ENCODE measurements at regions not wholly inside any gene's neighbourhood (a gene's known extent, or its start where the extent isn't known, plus 50 kb on each side); places are given as distances from the start of the nearest gene placed in this dataset.

DNA sequence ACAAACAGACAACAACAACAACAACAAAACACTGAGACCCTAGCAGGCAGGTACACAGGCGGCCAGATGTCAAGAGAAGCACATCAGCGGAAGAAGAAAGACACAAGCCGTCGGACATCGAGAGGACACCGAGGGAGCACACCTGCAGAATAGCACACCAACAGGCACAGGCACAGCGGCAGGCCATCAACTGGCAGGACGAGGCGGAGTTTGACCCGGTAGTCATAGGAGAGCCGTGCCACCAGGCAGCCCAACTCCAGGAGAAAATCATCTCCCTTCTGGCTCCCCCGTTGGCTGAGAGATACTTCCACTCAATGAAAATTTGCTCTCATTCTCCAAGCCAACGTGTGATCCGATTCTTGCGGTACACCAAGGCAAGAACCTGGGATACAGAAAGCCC lies 352.1 kb upstream of the IZUMO3 start:
- Histone ChIP-seq H3K4me2 (ENCODE audit: low read depth, low read length) (no peak overlapping the region), H3K9me1 (ENCODE audit: insufficient read depth, low read length) (no peaks in the 10 kb centered on the region), H3K9me3 (ENCODE audit: control insufficient read depth, insufficient read depth, low read length) (peaks cover 3% of the 10 kb centered on the region; the same call in 1 of the 2 replicates), H3K79me1 (ENCODE audit: low read depth in 1 of 2, low read length in 2 of 2) (no peaks in the 10 kb centered on the region), H2AK9ac (replicated peaks; ENCODE audit: low read depth, low read length, poor library complexity) (no peak overlapping the region), H2BK5ac (ENCODE audit: low read depth, low read length, poor library complexity, severe bottlenecking) (no peak overlapping the region), H3K27ac (ENCODE audit: insufficient read depth, low read length) (no peak overlapping the region), H3K14ac (replicated peaks; ENCODE audit: low read depth, low read length) (no peak overlapping the region), H3K23ac (ENCODE audit: low read depth, low read length) (no peak overlapping the region), H4K8ac (ENCODE audit: low read depth in 2 of 2, low read length in 2 of 2) (no peak overlapping the region), H2BK20ac (ENCODE audit: low read depth, low read length) (no peak overlapping the region), H2BK120ac (ENCODE audit: low read depth, low read length) (no peak overlapping the region), H3K18ac (ENCODE audit: low read depth, low read length) (no peak overlapping the region), H4K91ac (ENCODE audit: insufficient read depth, low read depth, low read length) (no peak overlapping the region), H2AK5ac (ENCODE audit: low read depth, low read length) (no peak overlapping the region), H2AFZ (replicated peaks; ENCODE audit: low read length, poor library complexity) (no peak overlapping the region), H3K9ac (ENCODE audit: low read depth, low read length) (no peak overlapping the region), H4K5ac (ENCODE audit: low read depth, low read length) (no peak overlapping the region), H3K27me3 (ENCODE audit: control insufficient read depth, insufficient read depth, low read length) (no peaks in the 10 kb centered on the region), H3K36me3 (ENCODE audit: control insufficient read depth, insufficient read depth, low read length) (no peaks in the 10 kb centered on the region), H3K4ac (ENCODE audit: low read depth, low read length) (no peak overlapping the region), H3K56ac (ENCODE audit: extremely low read depth, insufficient read depth, low read length) (no peak overlapping the region), H2BK15ac (ENCODE audit: low read depth, low read length) (no peak overlapping the region), H3K4me3 (ENCODE audit: insufficient read depth, low read depth, low read length) (no peak overlapping the region), H4K20me1 (ENCODE audit: insufficient read depth, low read length) (no peaks in the 10 kb centered on the region), H3K4me1 (ENCODE audit: control insufficient read depth, insufficient read depth, low read length) (no peaks in the 10 kb centered on the region)
- no TSS peak for BruUV-seq (replicated peaks)
- WGBS, 2 experiments (ENCODE audit: extremely low coverage in 2 of 2, insufficient read length in 1 of 2): 77% methylated on average over 6 of the region's 15 CpGs; no CpG with 5 or more reads in 1 of the 2 experiments
- DNase-seq (no peak), ATAC-seq (ENCODE audit: low read depth) (no peak)
- in situ Hi-C loops (cut with MboI; ENCODE audit: low sequenced_read_pairs) (no loop called here), dilution Hi-C loops (cut with HindIII; ENCODE audit: low sequenced_read_pairs, unreplicated experiment) (no loop called here), intact Hi-C loops (cut with micrococcal nuclease) (no loop called here)
- POLR2A ChIA-PET (ENCODE audit: unreplicated experiment): no interaction called here
- TF ChIP-seq RCOR1 (IDR thresholded peaks at IDR 0.05; ENCODE audit: insufficient replicate concordance, low read length): no peak
- TF ChIP-seq, protein P1, sequence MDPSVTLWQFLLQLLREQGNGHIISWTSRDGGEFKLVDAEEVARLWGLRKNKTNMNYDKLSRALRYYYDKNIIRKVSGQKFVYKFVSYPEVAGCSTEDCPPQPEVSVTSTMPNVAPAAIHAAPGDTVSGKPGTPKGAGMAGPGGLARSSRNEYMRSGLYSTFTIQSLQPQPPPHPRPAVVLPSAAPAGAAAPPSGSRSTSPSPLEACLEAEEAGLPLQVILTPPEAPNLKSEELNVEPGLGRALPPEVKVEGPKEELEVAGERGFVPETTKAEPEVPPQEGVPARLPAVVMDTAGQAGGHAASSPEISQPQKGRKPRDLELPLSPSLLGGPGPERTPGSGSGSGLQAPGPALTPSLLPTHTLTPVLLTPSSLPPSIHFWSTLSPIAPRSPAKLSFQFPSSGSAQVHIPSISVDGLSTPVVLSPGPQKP (IDR thresholded peaks at IDR 0.05; ENCODE audit: borderline replicate concordance, low read depth, low read length): no peak
- TF ChIP-seq CHD1 (IDR thresholded peaks at IDR 0.05; ENCODE audit: low read depth, low read length): no peak
- no peak for TF ChIP-seq SMC3 (IDR thresholded peaks at IDR 0.05; ENCODE audit: low read depth, low read length)
- TF ChIP-seq, protein P2, sequence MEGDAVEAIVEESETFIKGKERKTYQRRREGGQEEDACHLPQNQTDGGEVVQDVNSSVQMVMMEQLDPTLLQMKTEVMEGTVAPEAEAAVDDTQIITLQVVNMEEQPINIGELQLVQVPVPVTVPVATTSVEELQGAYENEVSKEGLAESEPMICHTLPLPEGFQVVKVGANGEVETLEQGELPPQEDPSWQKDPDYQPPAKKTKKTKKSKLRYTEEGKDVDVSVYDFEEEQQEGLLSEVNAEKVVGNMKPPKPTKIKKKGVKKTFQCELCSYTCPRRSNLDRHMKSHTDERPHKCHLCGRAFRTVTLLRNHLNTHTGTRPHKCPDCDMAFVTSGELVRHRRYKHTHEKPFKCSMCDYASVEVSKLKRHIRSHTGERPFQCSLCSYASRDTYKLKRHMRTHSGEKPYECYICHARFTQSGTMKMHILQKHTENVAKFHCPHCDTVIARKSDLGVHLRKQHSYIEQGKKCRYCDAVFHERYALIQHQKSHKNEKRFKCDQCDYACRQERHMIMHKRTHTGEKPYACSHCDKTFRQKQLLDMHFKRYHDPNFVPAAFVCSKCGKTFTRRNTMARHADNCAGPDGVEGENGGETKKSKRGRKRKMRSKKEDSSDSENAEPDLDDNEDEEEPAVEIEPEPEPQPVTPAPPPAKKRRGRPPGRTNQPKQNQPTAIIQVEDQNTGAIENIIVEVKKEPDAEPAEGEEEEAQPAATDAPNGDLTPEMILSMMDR (conservative IDR thresholded peaks at IDR 0.05; ENCODE audit: low read depth, low read length): no peak
- no peak for TF ChIP-seq CEBPB (IDR thresholded peaks at IDR 0.05; ENCODE audit: low read depth, low read length)
- no peak for TF ChIP-seq RFX5 (IDR thresholded peaks at IDR 0.05; ENCODE audit: low read depth, low read length)
- no peak for TF ChIP-seq FOS (IDR thresholded peaks at IDR 0.05; ENCODE audit: low read depth, low read length)
- no peak for TF ChIP-seq POLR2A (IDR thresholded peaks at IDR 0.05; ENCODE audit: low read depth, low read length)
- no peak for TF ChIP-seq MAZ (IDR thresholded peaks at IDR 0.05; ENCODE audit: borderline replicate concordance, low read depth, low read length)
- TF ChIP-seq MXI1 (IDR thresholded peaks at IDR 0.05; ENCODE audit: borderline replicate concordance, low read depth, low read length): no peak
- TF ChIP-seq BHLHE40 (IDR thresholded peaks at IDR 0.05; ENCODE audit: low read depth, low read length): no peak
- no peak for TF ChIP-seq NFE2L2 (IDR thresholded peaks at IDR 0.05; ENCODE audit: low read depth, low read length)
- no peak for TF ChIP-seq MAFK (IDR thresholded peaks at IDR 0.05; ENCODE audit: low read depth, low read length)
- TF ChIP-seq RAD21 (IDR thresholded peaks at IDR 0.05; ENCODE audit: low read length): no peak
- TF ChIP-seq USF2 (IDR thresholded peaks at IDR 0.05; ENCODE audit: low read depth, low read length): no peak
- CTCF ChIA-PET: no interaction called here

All from IMR-90 (cell line).